ENCODE measurements at regions not wholly inside any gene's neighbourhood (a gene's known extent, or its start where the extent isn't known, plus 50 kb on each side); places are given as distances from the start of the nearest gene placed in this dataset.

DNA sequence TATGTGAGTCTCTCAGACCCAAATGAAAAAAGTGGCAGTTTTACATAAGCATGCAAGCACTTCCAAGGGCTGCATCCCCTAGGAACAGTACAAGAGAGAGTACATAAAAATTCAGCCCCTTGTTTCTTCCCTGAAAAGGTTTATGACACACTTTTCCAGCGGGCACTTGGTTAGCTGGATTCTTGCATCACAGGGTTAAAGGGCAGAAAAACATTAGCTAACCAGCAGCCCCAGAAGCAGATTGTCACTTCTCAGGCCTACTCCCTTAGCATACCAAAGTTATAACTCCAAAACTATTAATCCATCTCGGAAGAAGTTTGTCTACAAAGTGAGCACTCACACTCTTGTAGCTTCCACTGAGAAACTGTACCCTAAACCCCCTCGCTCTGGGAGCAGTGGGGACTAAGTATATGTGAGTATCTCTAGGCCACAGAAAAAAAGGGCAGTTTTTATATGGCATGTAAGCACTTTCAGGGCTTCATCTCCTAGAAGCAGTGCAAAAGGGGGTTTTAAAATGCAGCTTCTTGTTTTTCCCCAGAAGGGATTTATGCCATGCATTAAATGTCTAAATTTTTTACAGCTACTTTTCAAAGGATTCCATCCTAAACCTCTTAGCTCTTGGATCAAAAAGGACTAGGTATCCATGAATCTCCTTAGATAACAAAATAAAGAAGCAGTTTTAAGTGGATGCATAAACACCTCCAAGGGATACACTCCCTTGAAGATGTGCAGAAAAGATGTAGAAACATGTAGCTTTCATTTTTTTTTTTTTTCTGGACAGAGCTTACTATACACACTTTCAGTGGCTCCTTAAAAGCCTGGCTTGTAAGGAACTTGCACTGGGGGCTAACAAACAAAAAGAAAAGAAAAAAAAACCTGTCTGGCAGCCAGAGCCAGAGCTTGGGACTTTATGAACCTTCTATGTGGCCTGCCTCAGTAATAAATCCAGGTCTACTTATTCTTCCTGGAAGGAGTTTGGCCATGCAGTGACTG is 956.7 kb downstream of the CCSER2 start:
- Mint-ChIP-seq H3K27ac (no peak overlapping the region), H3K36me3 (ENCODE audit: insufficient read depth in 1 of 3, low read depth in 3 of 3) (no peaks in the 10 kb centered on the region), H3K4me3 (no peak overlapping the region), H3K9me3 (peaks cover 0 to 11% of the 10 kb centered on the region in 2 experiments; a peak in 4 of 5 replicates), H3K4me1 (peaks cover 0 to under 1% of the 10 kb centered on the region in 2 experiments; a peak in 1 of 4 replicates), H3K27me3 (ENCODE audit: low read depth) (no peaks in the 10 kb centered on the region)
- no peak overlapping the region for H2AFZ ChIP-seq (ENCODE audit: low read length)
- no CpG with 5 or more reads among the region's 3 CpGs for WGBS (ENCODE audit: extremely low coverage, insufficient read length, low lambda C conversion rate)
- H3K27me3 ChIP-seq (ENCODE audit: insufficient read depth, low read length): no peaks in the 10 kb centered on the region
- H3K9ac ChIP-seq (ENCODE audit: extremely low read depth, insufficient read length, low read length): no peak overlapping the region
- H3K79me2 ChIP-seq (ENCODE audit: insufficient read depth, low read length): no peaks in the 10 kb centered on the region
- H2BK12ac ChIP-seq (ENCODE audit: insufficient read length, low read depth, low read length): no peak overlapping the region
- TF ChIP-seq, protein P1, sequence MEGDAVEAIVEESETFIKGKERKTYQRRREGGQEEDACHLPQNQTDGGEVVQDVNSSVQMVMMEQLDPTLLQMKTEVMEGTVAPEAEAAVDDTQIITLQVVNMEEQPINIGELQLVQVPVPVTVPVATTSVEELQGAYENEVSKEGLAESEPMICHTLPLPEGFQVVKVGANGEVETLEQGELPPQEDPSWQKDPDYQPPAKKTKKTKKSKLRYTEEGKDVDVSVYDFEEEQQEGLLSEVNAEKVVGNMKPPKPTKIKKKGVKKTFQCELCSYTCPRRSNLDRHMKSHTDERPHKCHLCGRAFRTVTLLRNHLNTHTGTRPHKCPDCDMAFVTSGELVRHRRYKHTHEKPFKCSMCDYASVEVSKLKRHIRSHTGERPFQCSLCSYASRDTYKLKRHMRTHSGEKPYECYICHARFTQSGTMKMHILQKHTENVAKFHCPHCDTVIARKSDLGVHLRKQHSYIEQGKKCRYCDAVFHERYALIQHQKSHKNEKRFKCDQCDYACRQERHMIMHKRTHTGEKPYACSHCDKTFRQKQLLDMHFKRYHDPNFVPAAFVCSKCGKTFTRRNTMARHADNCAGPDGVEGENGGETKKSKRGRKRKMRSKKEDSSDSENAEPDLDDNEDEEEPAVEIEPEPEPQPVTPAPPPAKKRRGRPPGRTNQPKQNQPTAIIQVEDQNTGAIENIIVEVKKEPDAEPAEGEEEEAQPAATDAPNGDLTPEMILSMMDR (conservative IDR thresholded peaks at IDR 0.05): no peak
- no peak overlapping the region for H2BK5ac ChIP-seq (ENCODE audit: insufficient read length, low read length)
- H3K18ac ChIP-seq (ENCODE audit: insufficient read length, low read depth, low read length): no peak overlapping the region
- H3K4me1 ChIP-seq (ENCODE audit: insufficient read depth, low read length): no peaks in the 10 kb centered on the region; the same call in 1 of the 2 replicates
- no peaks in the 10 kb centered on the region for H4K20me1 ChIP-seq (ENCODE audit: control insufficient read depth, insufficient read depth, insufficient read length)
- H3T11ph ChIP-seq (ENCODE audit: low read length): no peak overlapping the region
- H4K91ac ChIP-seq (ENCODE audit: insufficient read length, low read depth, low read length): no peak overlapping the region
- no peak for DNase-seq
- no peaks in the 10 kb centered on the region for H3K23me2 ChIP-seq (ENCODE audit: insufficient read length, low read depth, low read length, poor library complexity, severe bottlenecking)
- H3K79me1 ChIP-seq (ENCODE audit: insufficient read depth, low read depth, low read length, poor library complexity, severe bottlenecking): no peaks in the 10 kb centered on the region
- H2BK20ac ChIP-seq (ENCODE audit: low read depth, low read length, poor library complexity, severe bottlenecking): no peak overlapping the region
- no peak overlapping the region for H3K23ac ChIP-seq (ENCODE audit: insufficient read length, low read depth, low read length)
- H2BK15ac ChIP-seq (ENCODE audit: low read depth, low read length): no peak overlapping the region
- no peak overlapping the region for H4K8ac ChIP-seq (replicated peaks; ENCODE audit: insufficient read length, low read depth, low read length)
- H4K5ac ChIP-seq (ENCODE audit: insufficient read length, low read depth, low read length): no peak overlapping the region
- H3K27ac ChIP-seq (ENCODE audit: insufficient read length, low read depth, low read length): no peak overlapping the region
- H3K14ac ChIP-seq (ENCODE audit: insufficient read depth, low read length): no peak overlapping the region
- no peak overlapping the region for H3K4me2 ChIP-seq (ENCODE audit: insufficient read depth, insufficient read length, low read length)
- no peaks in the 10 kb centered on the region for H3K9me3 ChIP-seq (ENCODE audit: control insufficient read depth, low read depth, low read length)
- H3K56ac ChIP-seq (ENCODE audit: insufficient read length, low read depth, low read length): no peak overlapping the region
- no peak overlapping the region for H3K4ac ChIP-seq (ENCODE audit: low read depth, low read length)
- H2BK120ac ChIP-seq (ENCODE audit: low read depth, low read length, poor library complexity, severe bottlenecking): no peak overlapping the region
- no peak overlapping the region for H2AK5ac ChIP-seq (ENCODE audit: insufficient read length, low read length)

Measured in H9 (cell line).